HUES6 (cell line): ENCODE measurements at regions not wholly inside any gene's neighbourhood (a gene's known extent, or its start where the extent isn't known, plus 50 kb on each side); places are given as distances from the start of the nearest gene placed in this dataset.

Experiments
- H3K27ac ChIP-seq: 2 replicates; pipeline ENCODE4 v1.7.0; 2013; ENCODE audit warnings: low read depth, mild to moderate bottlenecking, low read length, inconsistent platforms
- H3K27me3 ChIP-seq: 2 replicates; pipeline ENCODE4 v1.6.1; 2013; ENCODE audit warnings: low read length; ENCODE audit not compliant: control insufficient read depth, insufficient read depth
- H3K36me3 ChIP-seq: 2 replicates; pipeline ENCODE4 v1.6.1; 2013; ENCODE audit warnings: low read length; ENCODE audit not compliant: control insufficient read depth, insufficient read depth
- H3K4me1 ChIP-seq: 2 replicates; pipeline ENCODE4 v1.6.1; 2013; ENCODE audit warnings: low read length; ENCODE audit not compliant: control insufficient read depth, insufficient read depth
- H3K4me3 ChIP-seq: 2 replicates; pipeline ENCODE4 v1.5.1; 2013; ENCODE audit warnings: low read depth, low read length
- H3K9ac ChIP-seq: one replicate; pipeline ENCODE4 v1.6.1; 2013; ENCODE audit warnings: mild to moderate bottlenecking, low read length
- H3K9me3 ChIP-seq: 2 replicates; pipeline ENCODE4 v1.6.1; 2013; ENCODE audit warnings: low read depth, low read length; ENCODE audit not compliant: control insufficient read depth, insufficient read depth

- Histone ChIP-seq H3K9ac (no peak overlapping the region), H3K27ac (no peak overlapping the region), H3K9me3 (0 out of 2 replicates have a peak, but pooled peaks cover 3% of the 10 kb centered on the region), H3K27me3 (peaks cover 3% of the 10 kb centered on the region; the same call in 1 of the 2 replicates), H3K4me3 (no peak overlapping the region), H3K36me3 (no peaks in the 10 kb centered on the region), H3K4me1 (peaks cover 12% of the 10 kb centered on the region)
Measured at GRCh38 chr2:8196316-8196715, 485.5 kb upstream of the ID2 start.

DNA sequence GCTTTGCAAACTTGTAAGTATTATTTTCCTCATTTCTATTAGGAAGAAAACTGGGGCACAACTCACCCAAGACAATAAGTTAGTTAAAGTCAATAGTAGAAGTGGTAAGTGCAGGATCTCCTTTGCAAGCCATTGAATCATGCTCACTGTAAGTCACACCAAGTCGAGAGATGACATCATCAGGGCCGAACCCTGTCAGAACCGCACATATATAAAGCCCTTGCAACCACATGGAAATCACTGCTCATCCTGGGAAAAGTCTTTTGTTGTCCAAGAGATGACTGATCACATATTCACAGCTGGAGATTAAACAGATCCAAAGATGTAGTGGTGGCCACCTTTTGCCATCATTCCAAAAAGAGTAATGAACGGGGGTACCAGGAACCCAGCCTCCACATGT, 484.8 kb upstream of the ID2 start:
- H3K9ac ChIP-seq = no peak overlapping the region
- no peak overlapping the region for H3K4me3 ChIP-seq
- no peak overlapping the region for H3K27ac ChIP-seq
- no peaks in the 10 kb centered on the region for H3K36me3 ChIP-seq
- H3K4me1 ChIP-seq = peaks cover 12% of the 10 kb centered on the region
- H3K27me3 ChIP-seq = peaks cover 3% of the 10 kb centered on the region; the same call in 1 of the 2 replicates
- 0 out of 2 replicates have a peak, but pooled peaks cover 3% of the 10 kb centered on the region for H3K9me3 ChIP-seq

- peaks cover 3% of the 10 kb centered on the region; the same call in 1 of the 2 replicates for H3K27me3 ChIP-seq
- H3K9me3 ChIP-seq = 0 out of 2 replicates have a peak, but pooled peaks cover 3% of the 10 kb centered on the region
- no peak overlapping the region for H3K9ac ChIP-seq
- no peak overlapping the region for H3K4me3 ChIP-seq
- peaks cover 12% of the 10 kb centered on the region for H3K4me1 ChIP-seq
- no peaks in the 10 kb centered on the region for H3K36me3 ChIP-seq
- no peak overlapping the region for H3K27ac ChIP-seq
Measured at GRCh38 chr2:8197825-8198224, 484.0 kb upstream of the ID2 start.

GRCh38 chr2:8198766-8199382, 483.0 kb upstream of the ID2 start:
- Histone ChIP-seq H3K36me3 (no peaks in the 10 kb centered on the region), H3K9ac (no peak overlapping the region), H3K27ac (no peak overlapping the region), H3K4me3 (no peak overlapping the region), H3K9me3 (0 out of 2 replicates have a peak, but pooled peaks cover 3% of the 10 kb centered on the region), H3K27me3 (peaks cover 2% of the 10 kb centered on the region; the same call in 1 of the 2 replicates), H3K4me1 (peaks cover 3% of the 10 kb centered on the region)

DNA sequence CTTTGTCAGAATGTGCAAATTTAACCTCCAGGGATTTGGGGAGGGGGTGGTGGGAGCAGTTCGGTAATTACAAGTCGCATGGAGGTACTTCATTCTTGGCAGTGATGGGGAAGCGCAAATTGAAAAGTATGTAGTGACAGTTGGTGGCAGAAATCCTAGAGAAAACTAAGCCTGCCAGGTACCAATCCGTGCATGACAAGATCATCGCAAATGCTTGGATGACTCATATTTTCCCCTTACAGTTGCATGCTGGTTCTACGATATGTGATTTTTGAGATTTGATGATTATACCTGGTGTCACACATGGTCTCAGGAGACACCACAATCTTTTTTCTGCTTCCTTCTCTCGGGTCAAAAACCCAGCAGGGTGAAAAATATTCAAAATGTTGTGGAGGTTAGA, 479.7 kb upstream of the ID2 start:
- Histone ChIP-seq H3K4me3 (no peak overlapping the region), H3K27ac (no peak overlapping the region), H3K9ac (no peak overlapping the region), H3K9me3 (0 out of 2 replicates have a peak, but pooled peaks cover 8% of the 10 kb centered on the region), H3K4me1 (no peaks in the 10 kb centered on the region), H3K36me3 (no peaks in the 10 kb centered on the region), H3K27me3 (no peaks in the 10 kb centered on the region)

DNA sequence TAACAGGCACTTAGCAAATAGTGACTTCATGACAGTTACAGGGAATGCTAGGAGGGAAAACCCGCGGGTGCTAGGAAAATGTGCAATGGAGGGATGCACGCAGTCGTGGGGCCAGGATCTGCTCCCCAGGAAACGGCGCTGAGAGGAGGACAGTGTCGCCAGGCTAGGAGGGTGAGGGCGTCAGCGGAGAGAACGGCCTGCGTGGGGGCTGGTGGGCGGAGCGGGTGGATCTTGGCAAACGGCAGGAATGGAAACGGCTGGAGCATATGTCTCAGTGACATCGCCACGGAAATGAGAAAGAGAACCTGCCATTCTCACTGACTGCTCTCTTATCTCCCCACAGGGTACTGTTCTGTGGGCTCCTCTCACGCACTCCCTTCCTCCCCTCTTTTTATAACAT, 478.5 kb upstream of the ID2 start:
- no peak overlapping the region for H3K27ac ChIP-seq
- no peaks in the 10 kb centered on the region for H3K27me3 ChIP-seq
- H3K4me1 ChIP-seq = no peaks in the 10 kb centered on the region
- H3K36me3 ChIP-seq = no peaks in the 10 kb centered on the region
- no peak overlapping the region for H3K9ac ChIP-seq
- H3K9me3 ChIP-seq = peaks cover 13% of the 10 kb centered on the region
- H3K4me3 ChIP-seq = no peak overlapping the region

GRCh38 chr2:8204711-8205110, 477.1 kb upstream of the ID2 start:
- H3K27ac ChIP-seq = no peak overlapping the region
- H3K36me3 ChIP-seq = no peaks in the 10 kb centered on the region
- no peaks in the 10 kb centered on the region for H3K27me3 ChIP-seq
- peaks cover 13% of the 10 kb centered on the region for H3K9me3 ChIP-seq
- H3K4me1 ChIP-seq = no peaks in the 10 kb centered on the region
- no peak overlapping the region for H3K4me3 ChIP-seq
- H3K9ac ChIP-seq = no peak overlapping the region

DNA sequence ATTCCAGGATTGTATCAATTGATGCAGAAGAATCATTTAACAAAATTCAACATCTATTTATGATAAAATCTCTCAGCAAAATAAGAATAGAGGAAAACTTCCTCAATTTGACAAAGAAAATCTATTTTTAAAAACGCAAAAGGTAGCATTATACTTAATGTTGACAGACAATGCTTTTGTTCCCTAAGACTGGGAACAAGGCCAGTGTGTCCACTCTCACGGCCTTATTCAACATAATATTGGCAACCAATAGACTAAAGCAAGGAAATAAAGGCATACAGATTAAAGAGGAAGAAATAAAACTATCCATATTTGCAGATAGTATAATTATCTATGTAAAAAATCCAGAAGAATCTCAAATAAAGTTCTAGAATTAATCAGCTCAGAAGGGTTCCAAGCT, 472.4 kb upstream of the ID2 start:
- Histone ChIP-seq H3K9me3 (peaks cover 12% of the 10 kb centered on the region), H3K4me3 (no peak overlapping the region), H3K4me1 (no peaks in the 10 kb centered on the region), H3K27me3 (no peaks in the 10 kb centered on the region), H3K27ac (no peak overlapping the region), H3K9ac (no peak overlapping the region), H3K36me3 (no peaks in the 10 kb centered on the region)

DNA sequence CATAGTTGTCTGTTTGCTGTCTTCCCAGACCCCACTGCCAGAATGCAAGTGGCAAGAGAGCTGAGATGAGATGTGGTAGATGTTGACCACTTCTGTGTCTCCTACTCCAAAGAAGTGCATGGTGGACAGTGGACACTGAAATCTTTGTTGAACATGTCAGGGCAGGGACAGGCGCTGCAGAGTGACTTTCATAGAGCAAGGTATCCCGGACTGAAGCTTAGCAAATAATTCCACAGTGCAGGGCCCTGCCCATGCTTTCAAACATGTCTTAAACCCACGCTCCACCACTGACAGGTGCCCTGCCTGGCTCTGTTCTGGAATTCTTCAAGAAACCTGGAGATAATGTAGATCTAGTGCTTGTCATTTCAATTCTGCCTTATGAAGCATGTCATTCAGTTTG, 470.5 kb upstream of the ID2 start:
- H3K36me3 ChIP-seq = no peaks in the 10 kb centered on the region
- no peaks in the 10 kb centered on the region for H3K4me1 ChIP-seq
- no peak overlapping the region for H3K4me3 ChIP-seq
- peaks cover 12% of the 10 kb centered on the region for H3K9me3 ChIP-seq
- no peak overlapping the region for H3K9ac ChIP-seq
- no peak overlapping the region for H3K27ac ChIP-seq
- no peaks in the 10 kb centered on the region for H3K27me3 ChIP-seq

DNA sequence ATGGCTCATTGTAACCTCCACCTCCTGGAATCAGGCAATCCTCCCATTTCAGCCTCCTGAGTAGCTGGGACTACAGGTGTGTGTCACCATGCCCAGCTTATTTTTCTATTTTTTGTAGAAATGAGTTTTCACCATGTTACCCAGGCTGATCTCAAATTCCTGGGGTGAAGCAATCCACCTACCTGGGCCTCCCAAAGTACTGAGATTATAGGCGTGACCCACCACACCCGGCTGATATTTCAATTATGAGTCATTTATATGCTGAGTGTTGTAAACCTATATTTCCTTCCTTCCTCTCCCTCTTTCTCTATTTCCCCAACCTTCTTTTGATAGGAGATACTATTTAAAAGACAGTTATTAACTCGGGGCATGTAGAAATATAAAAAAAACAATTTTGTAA, 469.6 kb upstream of the ID2 start:
- H3K36me3 ChIP-seq = no peaks in the 10 kb centered on the region
- H3K27me3 ChIP-seq = no peaks in the 10 kb centered on the region
- H3K27ac ChIP-seq = no peak overlapping the region
- peaks cover 8% of the 10 kb centered on the region for H3K9me3 ChIP-seq
- no peak overlapping the region for H3K9ac ChIP-seq
- peaks cover 2% of the 10 kb centered on the region; the same call in 1 of the 2 replicates for H3K4me1 ChIP-seq
- no peak overlapping the region for H3K4me3 ChIP-seq

DNA sequence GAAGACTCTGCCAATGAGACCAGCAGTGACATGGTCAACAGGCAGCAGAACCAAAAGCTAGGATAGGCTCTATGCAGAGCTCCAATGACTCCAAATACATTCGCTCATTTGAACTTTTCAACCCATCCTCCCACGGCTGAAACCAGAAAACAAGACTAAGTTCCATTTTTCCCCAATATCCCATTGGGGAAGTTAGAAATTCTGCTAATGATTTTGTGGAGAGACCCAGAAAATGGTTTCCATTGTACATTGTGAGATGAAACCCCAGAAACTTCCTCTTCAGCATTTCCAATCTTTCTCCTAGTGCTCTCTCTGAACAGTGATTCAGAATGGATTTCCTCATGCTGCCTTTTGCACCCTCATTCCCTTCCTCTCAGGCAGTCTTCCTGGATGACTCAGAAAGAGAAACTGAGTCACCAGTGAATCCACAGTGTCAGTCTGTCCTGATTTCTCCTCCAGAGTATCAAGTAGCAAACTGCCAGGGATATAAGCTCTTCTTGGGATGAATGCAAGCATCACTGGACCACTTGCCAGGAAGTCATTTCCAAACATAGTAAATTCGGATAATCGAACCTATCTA, 467.7 kb upstream of the ID2 start:
- Histone ChIP-seq H3K4me1 (peaks cover 4% of the 10 kb centered on the region; the same call in 1 of the 2 replicates), H3K9me3 (no peaks in the 10 kb centered on the region), H3K27ac (no peak overlapping the region), H3K36me3 (no peaks in the 10 kb centered on the region), H3K9ac (no peak overlapping the region), H3K4me3 (no peak overlapping the region), H3K27me3 (no peaks in the 10 kb centered on the region)
